Neuronal stem cell (in vitro differentiated cells): ENCODE measurements at regions not wholly inside any gene's neighbourhood (a gene's known extent, or its start where the extent isn't known, plus 50 kb on each side); places are given as distances from the start of the nearest gene placed in this dataset.

Source experiments
- DNase-seq: peaks from one replicate; pipeline ENCODE4 v3.0.0-alpha.2; 2013; ENCODE audit warnings: low spot score
- H2AFZ ChIP-seq: one replicate; pipeline ENCODE4 v1.6.1; 2013; ENCODE audit warnings: mild to moderate bottlenecking, low read length, inconsistent platforms
- H2AK5ac ChIP-seq: 2 replicates; pipeline ENCODE4 v1.6.1; 2013; ENCODE audit warnings: low read depth, mild to moderate bottlenecking, inconsistent platforms, low read length, moderate library complexity, mixed read lengths
- H2BK120ac ChIP-seq: 2 replicates; pipeline ENCODE4 v1.6.1; 2013; ENCODE audit warnings: low read depth, mild to moderate bottlenecking, inconsistent platforms, low read length, moderate library complexity, mixed read lengths
- H2BK12ac ChIP-seq: one replicate; pipeline ENCODE4 v1.6.1; 2013; ENCODE audit warnings: low read length, inconsistent platforms
- H2BK15ac ChIP-seq: 2 replicates; pipeline ENCODE4 v1.6.1; 2013; ENCODE audit warnings: mild to moderate bottlenecking, low read length, inconsistent platforms, mixed read lengths
- H2BK5ac ChIP-seq: one replicate; pipeline ENCODE4 v1.6.1; 2013; ENCODE audit warnings: inconsistent platforms, mild to moderate bottlenecking, low read length, moderate library complexity
- H3K14ac ChIP-seq: one replicate; pipeline ENCODE4 v1.6.1; 2013; ENCODE audit warnings: low read length, inconsistent platforms
- H3K18ac ChIP-seq: 2 replicates; pipeline ENCODE4 v1.6.1; 2013; ENCODE audit warnings: low read length, inconsistent platforms
- H3K23ac ChIP-seq: 2 replicates; pipeline ENCODE4 v1.6.1; 2013; ENCODE audit warnings: low read depth, mild to moderate bottlenecking, mixed read lengths, low read length, inconsistent platforms; ENCODE audit not compliant: poor library complexity
- H3K27ac ChIP-seq: replicated peaks from 3 replicates; pipeline ENCODE4 v1.5.1; 2013; ENCODE audit warnings: low read length, inconsistent platforms
- H3K27me3 ChIP-seq, 3 experiments: 2 replicates each; pipeline ENCODE4 v1.6.1; 2013; ENCODE audit warnings: low read length in 3 of 3, mild to moderate bottlenecking in 2 of 3, inconsistent platforms in 1 of 3, low read depth in 1 of 3, mixed read lengths in 1 of 3, moderate library complexity in 1 of 3; ENCODE audit not compliant: control insufficient read depth in 3 of 3, insufficient read depth in 3 of 3
- H3K36me3 ChIP-seq, 2 donors: replicated peaks in 1 of 2; 2 replicates each; pipeline ENCODE4 v1.6.1; 2013; ENCODE audit warnings: low read length in 2 of 2; ENCODE audit not compliant: control insufficient read depth in 2 of 2, insufficient read depth in 2 of 2
- H3K4ac ChIP-seq: 2 replicates; pipeline ENCODE4 v1.6.1; 2013; ENCODE audit warnings: inconsistent platforms, mild to moderate bottlenecking, low read length, moderate library complexity
- H3K4me1 ChIP-seq, 2 donors: 1 replicate in 1 of 2; 2 replicates in 1 of 2; pipeline ENCODE4 v1.6.1; 2013; ENCODE audit warnings: low read length in 2 of 2, low read depth in 1 of 2; ENCODE audit not compliant: control insufficient read depth in 2 of 2, insufficient read depth in 1 of 2
- H3K4me2 ChIP-seq: one replicate; pipeline ENCODE4 v1.6.1; 2013; ENCODE audit warnings: mild to moderate bottlenecking, low read length, inconsistent platforms; ENCODE audit not compliant: insufficient read depth, poor library complexity, severe bottlenecking
- H3K4me3 ChIP-seq, 2 donors: 2 replicates each; pipeline ENCODE4 v1.5.1; 2013; ENCODE audit warnings: low read length in 2 of 2, mild to moderate bottlenecking in 2 of 2, inconsistent platforms in 1 of 2, moderate library complexity in 1 of 2
- H3K79me1 ChIP-seq: one replicate; pipeline ENCODE4 v1.6.1; 2013; ENCODE audit warnings: low read depth, mild to moderate bottlenecking, inconsistent platforms, low read length, moderate library complexity
- H3K9ac ChIP-seq: one replicate; pipeline ENCODE4 v1.6.1; 2013; ENCODE audit warnings: mild to moderate bottlenecking, low read depth, low read length, inconsistent platforms; ENCODE audit not compliant: poor library complexity
- H3K9me3 ChIP-seq, 2 donors: replicated peaks in 1 of 2; 2 replicates each; pipeline versions ENCODE3 to v1.6.1; 2013; ENCODE audit warnings: low read length in 2 of 2, mild to moderate bottlenecking in 2 of 2, inconsistent platforms in 1 of 2, low read depth in 1 of 2, mixed read lengths in 1 of 2, moderate library complexity in 1 of 2; ENCODE audit not compliant: control insufficient read depth in 2 of 2, insufficient read depth in 1 of 2
- H4K8ac ChIP-seq: one replicate; pipeline ENCODE4 v1.6.1; 2013; ENCODE audit warnings: low read depth, mild to moderate bottlenecking, inconsistent platforms, low read length, moderate library complexity
- H4K91ac ChIP-seq: one replicate; pipeline ENCODE4 v1.6.1; 2013; ENCODE audit warnings: low read length, low read depth, mild to moderate bottlenecking, inconsistent platforms; ENCODE audit not compliant: poor library complexity
- WGBS, 2 donors: extraction: QIAGEN DNeasy Blood & Tissue Kit; methylation state at CpG; one replicate each; pipeline ENCODE4 v1.1.7; 2013; ENCODE audit warnings: missing lambda C conversion rate in 2 of 2, mixed read lengths in 1 of 2; ENCODE audit not compliant: insufficient read length in 2 of 2, insufficient replicate concordance in 1 of 2; ENCODE audit errors: extremely low coverage in 2 of 2; 5-methylcytosine and 5-hydroxymethylcytosine counted together

DNA sequence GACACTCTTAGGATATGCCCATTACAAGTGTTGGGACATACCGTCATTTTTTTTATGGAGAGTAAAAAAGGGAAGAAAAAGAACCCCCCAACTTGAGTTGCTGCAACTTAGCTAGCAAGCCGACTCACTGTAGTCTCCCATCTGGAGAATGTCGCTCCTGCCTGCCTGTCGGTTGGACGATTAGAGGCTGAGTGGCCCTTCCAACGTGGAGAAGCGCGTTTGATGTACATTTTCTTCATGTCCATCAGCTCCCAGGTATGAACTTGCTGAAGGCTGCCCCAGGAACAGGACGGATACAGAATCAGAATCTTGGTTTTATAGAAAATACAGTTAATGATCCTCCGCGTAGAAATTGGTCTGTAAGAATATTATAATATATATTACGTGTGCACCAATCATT is 189.0 kb upstream of the SOX1 start:
- no peaks in the 10 kb centered on the region for H3K36me3 ChIP-seq
- H4K91ac ChIP-seq = no peak overlapping the region
- peaks cover 0 to 4% (median 0%) of the 10 kb centered on the region in 3 experiments for H3K27me3 ChIP-seq
- no peak overlapping the region for H3K27ac ChIP-seq
- H3K9me3 ChIP-seq = peaks cover 0 to 5% of the 10 kb centered on the region in 2 donors
- no peak overlapping the region for H3K23ac ChIP-seq
- no peak for DNase-seq
- H4K8ac ChIP-seq = no peak overlapping the region
- H2BK5ac ChIP-seq = no peak overlapping the region
- no peak overlapping the region for H3K9ac ChIP-seq
- H3K79me1 ChIP-seq = no peaks in the 10 kb centered on the region
- H3K18ac ChIP-seq = no peak overlapping the region
- H2BK12ac ChIP-seq = no peak overlapping the region
- H2BK15ac ChIP-seq = no peak overlapping the region
- no peak overlapping the region for H2AK5ac ChIP-seq
- no peak overlapping the region for H2AFZ ChIP-seq
- no peak overlapping the region for H3K4me2 ChIP-seq
- H2BK120ac ChIP-seq = no peak overlapping the region
- WGBS, 2 donors = no CpG with 5 or more reads among the region's 12 CpGs
- H3K14ac ChIP-seq = no peak overlapping the region
- peaks cover 0 to 6% of the 10 kb centered on the region in 2 donors for H3K4me1 ChIP-seq
- H3K4ac ChIP-seq = no peak overlapping the region
- H3K4me3 ChIP-seq = no peak overlapping the region

- WGBS, 2 donors = no CpG with 5 or more reads among the region's 5 CpGs
- Histone ChIP-seq H3K36me3 (no peaks in the 10 kb centered on the region), H3K4me2 (no peak overlapping the region), H3K79me1 (no peaks in the 10 kb centered on the region), H2BK5ac (no peak overlapping the region), H2BK15ac (no peak overlapping the region), H3K9me3 (peaks cover 0 to 5% of the 10 kb centered on the region in 2 donors), H3K23ac (no peak overlapping the region), H3K9ac (no peak overlapping the region), H3K27ac (no peak overlapping the region), H3K14ac (no peak overlapping the region), H2BK12ac (no peak overlapping the region), H3K27me3 (peaks cover 0 to 4% (median 0%) of the 10 kb centered on the region in 3 experiments), H2BK120ac (no peak overlapping the region), H3K4ac (no peak overlapping the region), H3K4me3 (no peak overlapping the region), H3K18ac (no peak overlapping the region), H4K91ac (no peak overlapping the region), H2AFZ (no peak overlapping the region), H2AK5ac (no peak overlapping the region), H4K8ac (no peak overlapping the region), H3K4me1 (peaks cover 0 to 6% of the 10 kb centered on the region in 2 donors)
- DNase-seq = no peak
Observed at GRCh38 chr13:111879719-111880118, 187.2 kb upstream of the SOX1 start.

DNA sequence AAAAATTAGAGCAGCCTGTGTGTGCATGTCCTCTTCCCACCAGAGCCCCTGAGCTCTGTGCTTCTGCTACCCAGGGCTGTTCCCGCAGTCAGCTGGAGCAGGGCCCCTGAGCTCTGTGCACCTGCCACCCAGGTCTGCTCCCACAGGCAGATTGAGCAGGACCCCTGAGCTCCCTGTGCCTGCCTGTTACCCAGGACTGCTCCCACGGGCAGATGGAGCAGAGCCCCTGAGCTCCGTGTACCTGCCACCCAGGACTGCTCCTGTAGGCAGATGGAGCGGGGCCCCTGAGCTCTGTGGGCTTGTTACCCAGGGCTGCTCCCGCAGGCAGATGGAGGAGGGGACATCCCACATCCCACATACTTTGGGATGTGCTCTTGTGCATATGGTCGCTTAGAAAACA is 186.8 kb upstream of the SOX1 start:
- Histone ChIP-seq H3K9me3 (peaks cover 0 to 5% of the 10 kb centered on the region in 2 donors), H2BK120ac (peak overlapping the region; percentile 61), H3K36me3 (no peaks in the 10 kb centered on the region), H3K18ac (peak overlapping the region; percentile 94), H3K4ac (no peak overlapping the region), H3K14ac (no peak overlapping the region), H3K23ac (peak overlapping the region; percentile 32), H2AK5ac (peak overlapping the region; percentile 88), H3K27me3 (peaks cover 0 to 4% (median 0%) of the 10 kb centered on the region in 3 experiments), H2BK15ac (peak overlapping the region; percentile 97), H3K4me1 (peaks cover 0 to 6% of the 10 kb centered on the region in 2 donors), H3K27ac (no peak overlapping the region), H4K91ac (no peak overlapping the region), H2BK12ac (peak overlapping the region; percentile 82), H3K9ac (peak overlapping the region; percentile 33), H2BK5ac (no peak overlapping the region), H3K79me1 (no peaks in the 10 kb centered on the region), H3K4me2 (no peak overlapping the region), H2AFZ (peak overlapping the region; percentile 29), H3K4me3 (no peak overlapping the region), H4K8ac (no peak overlapping the region)
- no peak for DNase-seq
- no CpG with 5 or more reads among the region's 6 CpGs for whole genome bisulfite sequencing, 2 donors

DNA sequence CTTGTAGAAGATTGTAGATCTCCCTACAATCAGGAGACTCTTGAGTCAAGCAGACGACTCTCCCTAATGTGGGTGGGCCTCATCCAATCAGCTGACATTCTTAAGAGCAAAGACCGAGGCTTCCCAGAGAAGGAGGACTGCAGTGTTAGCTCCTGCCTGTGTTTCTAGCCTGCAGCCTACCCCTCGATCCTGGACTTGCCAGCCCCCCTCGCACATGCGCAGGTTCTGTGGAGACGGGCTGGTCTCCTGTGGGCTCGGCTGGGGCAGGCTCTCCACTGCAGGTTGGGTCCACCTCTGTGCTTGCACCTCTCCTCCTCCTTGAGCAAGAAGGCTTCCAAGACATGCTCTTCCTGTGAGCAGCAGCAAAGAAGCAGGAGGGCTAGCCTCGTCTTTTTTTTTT is 185.2 kb upstream of the SOX1 start:
- H3K36me3 ChIP-seq = no peaks in the 10 kb centered on the region

More for the DNA sequence above, 185.2 kb upstream of the SOX1 start:
- Histone ChIP-seq H3K27ac (no peak overlapping the region), H2BK15ac (no peak overlapping the region), H2BK12ac (no peak overlapping the region), H2BK5ac (no peak overlapping the region), H3K9ac (no peak overlapping the region), H3K4me2 (no peak overlapping the region), H3K23ac (no peak overlapping the region), H2BK120ac (no peak overlapping the region), H3K18ac (peak overlapping the region; percentile 76), H4K8ac (no peak overlapping the region), H3K9me3 (peaks cover 0 to 5% of the 10 kb centered on the region in 2 donors), H3K4me3 (no peak overlapping the region), H2AK5ac (no peak overlapping the region), H4K91ac (no peak overlapping the region), H2AFZ (no peak overlapping the region), H3K27me3 (peaks cover 0 to 4% (median 0%) of the 10 kb centered on the region in 3 experiments), H3K4ac (no peak overlapping the region), H3K4me1 (peaks cover 0 to 4% of the 10 kb centered on the region in 2 donors), H3K14ac (no peak overlapping the region), H3K79me1 (no peaks in the 10 kb centered on the region)
- DNase-seq = no peak
- no CpG with 5 or more reads among the region's 8 CpGs for WGBS, 2 donors
